SK-N-MC (cell line): ENCODE measurements at regions not wholly inside any gene's neighbourhood (a gene's known extent, or its start where the extent isn't known, plus 50 kb on each side); places are given as distances from the start of the nearest gene placed in this dataset.
"Not testable (repeated sequence)": the region's sequence is repeated elsewhere in the genome, so short reads cannot be mapped to it uniquely, and the experiment has no call there.

ENCODE experiments used
- DNase-seq: peaks from one replicate; pipeline ENCODE4 v3.0.0-alpha.2; 2011; ENCODE audit warnings: low read depth, low spot score
- H3K27ac ChIP-seq: fragments of 200-600 bp; sonication (generic); 2 replicates; pipeline ENCODE4 v1.5.1; 2016; ENCODE audit warnings: mixed run types
- H3K36me3 ChIP-seq: fragments of 200-600 bp; sonication (generic); 2 replicates; pipeline ENCODE4 v1.6.1; 2017; ENCODE audit warnings: antibody characterized with exemption, low read length, mixed read lengths; ENCODE audit not compliant: insufficient read depth
- H3K4me3 ChIP-seq: fragments of 200-600 bp; sonication (generic); 2 replicates; pipeline ENCODE4 v1.5.1; 2016
- H3K9ac ChIP-seq: fragments of 200-600 bp; sonication (generic); 2 replicates; pipeline ENCODE4 v1.8.0; 2017; ENCODE audit warnings: mixed run types, mixed read lengths; ENCODE audit not compliant: insufficient read length
- H3K9me3 ChIP-seq: fragments of 200-600 bp; sonication (generic); 2 replicates; pipeline ENCODE4 v1.6.1; 2017; ENCODE audit warnings: low read depth, mild to moderate bottlenecking, antibody characterized with exemption, low read length, moderate library complexity, mixed read lengths
- EZH2 ChIP-seq: fragments of 200-600 bp; sonication (generic); IDR thresholded peaks from one replicate; pipeline ENCODE4 v1.6.1; 2017; ENCODE audit warnings: antibody characterized with exemption
- FOXP2 ChIP-seq: optimal IDR thresholded peaks from 2 replicates; pipeline ENCODE3; 2011; ENCODE audit warnings: mild to moderate bottlenecking, moderate library complexity; ENCODE audit not compliant: insufficient read depth; ENCODE audit errors: extremely low read length, control extremely low read depth
- POLR2AphosphoS5 ChIP-seq: IDR thresholded peaks from 2 replicates; pipeline ENCODE4 v1.6.1; 2012; ENCODE audit warnings: mild to moderate bottlenecking, low read depth, low read length, borderline replicate concordance

- no peak for TF ChIP-seq FOXP2
- TF ChIP-seq EZH2: no peak
- TF ChIP-seq POLR2AphosphoS5: no peak
- Histone ChIP-seq H3K4me3 (no peak overlapping the region), H3K36me3 (no peaks in the 10 kb centered on the region), H3K9me3 (no peaks in the 10 kb centered on the region), H3K27ac (no peak overlapping the region), H3K9ac (no peak overlapping the region)
- no peak for DNase-seq
Observed at GRCh38 chr2:58334414-58334813, 93.3 kb upstream of the FANCL start.

- not testable (repeated sequence) for DNase-seq, H3K36me3 ChIP-seq, H3K9ac ChIP-seq, H3K27ac ChIP-seq, H3K4me3 ChIP-seq, H3K9me3 ChIP-seq
Observed at GRCh38 chr2:58325296-58325895, 84.3 kb upstream of the FANCL start.

GRCh38 chr2:58319481-58319880 is 78.4 kb upstream of the FANCL start:
- DNase-seq: no peak
- no peak overlapping the region for H3K27ac ChIP-seq
- TF ChIP-seq POLR2AphosphoS5: no peak
- TF ChIP-seq FOXP2: no peak
- no peak for TF ChIP-seq EZH2
- H3K36me3 ChIP-seq: no peaks in the 10 kb centered on the region
- H3K9me3 ChIP-seq: no peaks in the 10 kb centered on the region
- no peak overlapping the region for H3K4me3 ChIP-seq
- no peak overlapping the region for H3K9ac ChIP-seq

GRCh38 chr2:58318949-58319348 is 77.8 kb upstream of the FANCL start:
- H3K9me3 ChIP-seq, DNase-seq, H3K9ac ChIP-seq, H3K36me3 ChIP-seq, H3K27ac ChIP-seq, H3K4me3 ChIP-seq: not testable (repeated sequence)

GRCh38 chr2:58313926-58314325 is 72.8 kb upstream of the FANCL start:
- Histone ChIP-seq H3K4me3 (no peak overlapping the region), H3K9me3 (no peaks in the 10 kb centered on the region), H3K9ac (no peak overlapping the region), H3K27ac (no peak overlapping the region), H3K36me3 (no peaks in the 10 kb centered on the region)
- no peak for DNase-seq
- TF ChIP-seq FOXP2 (no peak), POLR2AphosphoS5 (no peak), EZH2 (no peak)

- TF ChIP-seq EZH2 (no peak), FOXP2 (no peak), POLR2AphosphoS5 (no peak)
Observed at GRCh38 chr2:58308435-58308834, 67.3 kb upstream of the FANCL start.

GRCh38 chr2:58304843-58305242 is 63.7 kb upstream of the FANCL start:
- Histone ChIP-seq H3K4me3 (no peak overlapping the region), H3K9me3 (no peaks in the 10 kb centered on the region), H3K36me3 (no peaks in the 10 kb centered on the region), H3K27ac (no peak overlapping the region), H3K9ac (no peak overlapping the region)
- no peak for DNase-seq
- no peak for TF ChIP-seq EZH2
- TF ChIP-seq POLR2AphosphoS5: no peak
- TF ChIP-seq FOXP2: no peak

More at GRCh38 chr2:58308435-58308834, 67.3 kb upstream of the FANCL start:
- H3K4me3 ChIP-seq: no peak overlapping the region
- H3K27ac ChIP-seq: no peak overlapping the region
- no peaks in the 10 kb centered on the region for H3K36me3 ChIP-seq
- H3K9ac ChIP-seq: no peak overlapping the region
- DNase-seq: no peak
- H3K9me3 ChIP-seq: no peaks in the 10 kb centered on the region

- DNase-seq: no peak
- H3K36me3 ChIP-seq: no peaks in the 10 kb centered on the region
- TF ChIP-seq EZH2 (no peak), POLR2AphosphoS5 (no peak), FOXP2 (no peak)
- H3K4me3 ChIP-seq: no peak overlapping the region
- H3K9ac ChIP-seq: no peak overlapping the region
- no peak overlapping the region for H3K27ac ChIP-seq
- H3K9me3 ChIP-seq: no peaks in the 10 kb centered on the region
Observed at GRCh38 chr2:58299123-58299522, 58.0 kb upstream of the FANCL start.

- no peaks in the 10 kb centered on the region for H3K36me3 ChIP-seq
- TF ChIP-seq FOXP2 (no peak), EZH2 (no peak), POLR2AphosphoS5 (no peak)
- H3K9me3 ChIP-seq: no peaks in the 10 kb centered on the region
- DNase-seq: no peak
- H3K27ac ChIP-seq: no peak overlapping the region
- H3K9ac ChIP-seq: no peak overlapping the region
- H3K4me3 ChIP-seq: no peak overlapping the region
Observed at GRCh38 chr2:58293056-58293455, 51.9 kb upstream of the FANCL start.
